ENCODE measurements at regions not wholly inside any gene's neighbourhood (a gene's known extent, or its start where the extent isn't known, plus 50 kb on each side); places are given as distances from the start of the nearest gene placed in this dataset.

GRCh38 chrX:39222346-39223113 lies 421.3 kb downstream of the MID1IP1 start:
- no peak for ATAC-seq
- no peak for DNase-seq
- Histone ChIP-seq H3K36me3 (ENCODE audit: control insufficient read depth, insufficient read depth, low read length) (no peaks in the 10 kb centered on the region), H3K27ac (ENCODE audit: low read length) (no peak overlapping the region), H3K27me3 (ENCODE audit: control insufficient read depth, insufficient read depth, low read length) (no peaks in the 10 kb centered on the region), H3K9me3 (ENCODE audit: control insufficient read depth, insufficient read depth, low read length) (no peaks in the 10 kb centered on the region), H3K4me3 (ENCODE audit: low read length) (no peak overlapping the region), H3K4me1 (ENCODE audit: control insufficient read depth, insufficient read depth, low read length) (no peaks in the 10 kb centered on the region)
- H3K27me3 Mint-ChIP-seq (ENCODE audit: low read depth in 2 of 2) = peaks cover 7 to 56% of the 10 kb centered on the region in 2 donors
- no peaks in the 10 kb centered on the region for H3K36me3 Mint-ChIP-seq
- WGBS (ENCODE audit: insufficient coverage) = 95% methylated on average over 3 of the region's 4 CpGs
- no peak for TF ChIP-seq CTCF (IDR thresholded peaks at IDR 0.05)
- H3K4me3 Mint-ChIP-seq = no peak overlapping the region
- no peaks in the 10 kb centered on the region for H3K4me1 Mint-ChIP-seq
- H3K27ac Mint-ChIP-seq = no peak overlapping the region
- intact Hi-C loops (cut with micrococcal nuclease) = no loop called here
- no peaks in the 10 kb centered on the region for H3K9me3 Mint-ChIP-seq

GRCh38 chrX:39226251-39226650 lies 425.0 kb downstream of the MID1IP1 start:
- no peaks in the 10 kb centered on the region for H3K9me3 Mint-ChIP-seq
- TF ChIP-seq CTCF (IDR thresholded peaks at IDR 0.05) = no peak
- no peak for ATAC-seq
- H3K36me3 Mint-ChIP-seq = no peaks in the 10 kb centered on the region
- WGBS (ENCODE audit: insufficient coverage) = 78% methylated on average over 6 of the region's 6 CpGs
- no peaks in the 10 kb centered on the region for H3K4me1 Mint-ChIP-seq
- H3K27me3 Mint-ChIP-seq (ENCODE audit: low read depth in 2 of 2) = peaks cover 11 to 21% of the 10 kb centered on the region in 2 donors
- Histone ChIP-seq H3K9me3 (ENCODE audit: control insufficient read depth, insufficient read depth, low read length) (no peaks in the 10 kb centered on the region), H3K4me1 (ENCODE audit: control insufficient read depth, insufficient read depth, low read length) (no peaks in the 10 kb centered on the region), H3K27me3 (ENCODE audit: control insufficient read depth, insufficient read depth, low read length) (no peaks in the 10 kb centered on the region), H3K36me3 (ENCODE audit: control insufficient read depth, insufficient read depth, low read length) (no peaks in the 10 kb centered on the region), H3K27ac (ENCODE audit: low read length) (no peak overlapping the region), H3K4me3 (ENCODE audit: low read length) (no peak overlapping the region)
- intact Hi-C loops (cut with micrococcal nuclease) = no loop called here
- DNase-seq = no peak
- H3K4me3 Mint-ChIP-seq = no peak overlapping the region
- H3K27ac Mint-ChIP-seq = no peak overlapping the region

GRCh38 chrX:39227371-39227770 lies 426.1 kb downstream of the MID1IP1 start:
- H3K4me3 Mint-ChIP-seq = no peak overlapping the region
- Histone ChIP-seq H3K36me3 (ENCODE audit: control insufficient read depth, insufficient read depth, low read length) (no peaks in the 10 kb centered on the region), H3K27ac (ENCODE audit: low read length) (no peak overlapping the region), H3K4me3 (ENCODE audit: low read length) (no peak overlapping the region), H3K4me1 (ENCODE audit: control insufficient read depth, insufficient read depth, low read length) (no peaks in the 10 kb centered on the region), H3K27me3 (ENCODE audit: control insufficient read depth, insufficient read depth, low read length) (no peaks in the 10 kb centered on the region), H3K9me3 (ENCODE audit: control insufficient read depth, insufficient read depth, low read length) (no peaks in the 10 kb centered on the region)
- intact Hi-C loops (cut with micrococcal nuclease) = no loop called here
- no peak for ATAC-seq
- H3K9me3 Mint-ChIP-seq = no peaks in the 10 kb centered on the region
- H3K27ac Mint-ChIP-seq = no peak overlapping the region
- no peaks in the 10 kb centered on the region for H3K4me1 Mint-ChIP-seq
- WGBS (ENCODE audit: insufficient coverage) = 17% methylated on average over 2 of the region's 2 CpGs
- no peak for TF ChIP-seq CTCF (IDR thresholded peaks at IDR 0.05)
- peaks cover 11 to 17% of the 10 kb centered on the region in 2 donors for H3K27me3 Mint-ChIP-seq (ENCODE audit: low read depth in 2 of 2)
- no peaks in the 10 kb centered on the region for H3K36me3 Mint-ChIP-seq
- DNase-seq = no peak

- intact Hi-C loops (cut with micrococcal nuclease) = no loop called here
- Mint-ChIP-seq H3K27me3 (ENCODE audit: low read depth in 2 of 2) (peaks cover 3 to 23% of the 10 kb centered on the region in 2 donors), H3K27ac (no peak overlapping the region), H3K4me1 (no peaks in the 10 kb centered on the region), H3K9me3 (no peaks in the 10 kb centered on the region), H3K4me3 (no peak overlapping the region), H3K36me3 (no peaks in the 10 kb centered on the region)
- Histone ChIP-seq H3K36me3 (ENCODE audit: control insufficient read depth, insufficient read depth, low read length) (no peaks in the 10 kb centered on the region), H3K27me3 (ENCODE audit: control insufficient read depth, insufficient read depth, low read length) (no peaks in the 10 kb centered on the region), H3K4me1 (ENCODE audit: control insufficient read depth, insufficient read depth, low read length) (no peaks in the 10 kb centered on the region), H3K4me3 (ENCODE audit: low read length) (no peak overlapping the region), H3K27ac (ENCODE audit: low read length) (no peak overlapping the region), H3K9me3 (ENCODE audit: control insufficient read depth, insufficient read depth, low read length) (no peaks in the 10 kb centered on the region)
- DNase-seq = no peak
- WGBS (ENCODE audit: insufficient coverage) = 73% methylated on average over 6 of the region's 7 CpGs
- ATAC-seq = no peak
- no peak for TF ChIP-seq CTCF (IDR thresholded peaks at IDR 0.05)
These were observed 436.7 kb downstream of the MID1IP1 start for GRCh38 chrX:39238006-39238405.

All from natural killer cell (primary cell).